NCI-H2107 treated with DMSO at 0.1 percent for 48 hours (cell line): ENCODE measurements at regions not wholly inside any gene's neighbourhood (a gene's known extent, or its start where the extent isn't known, plus 50 kb on each side); places are given as distances from the start of the nearest gene placed in this dataset.

Experiments
- DNase-seq: peaks from one replicate; lab custom pipeline; 2025; ENCODE audit not compliant: unreplicated experiment; lab: John Stamatoyannopoulos, UW

DNA sequence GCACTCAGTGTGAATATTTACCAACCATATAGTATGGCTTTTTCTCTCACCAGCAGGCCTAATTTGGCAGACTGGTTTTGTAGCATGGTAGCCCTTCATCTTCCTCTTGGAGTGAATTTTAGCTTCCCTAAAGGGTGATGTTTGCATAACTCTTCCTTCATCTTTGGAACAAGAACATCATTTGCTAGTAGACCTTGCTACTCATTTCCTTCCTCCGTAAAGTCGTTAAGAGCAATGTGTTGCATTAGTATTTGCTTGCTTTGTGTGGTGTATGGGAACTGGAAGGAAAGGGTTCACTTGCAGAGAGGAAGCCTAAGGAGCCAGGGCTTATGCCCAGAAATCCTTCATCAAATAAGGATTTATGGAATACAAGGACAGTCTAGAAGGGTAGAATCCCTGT, 50.2 kb upstream of the PGRMC2 start:
- no peak for DNase-seq
